Karpas-422 (cell line): ENCODE measurements at regions not wholly inside any gene's neighbourhood (a gene's known extent, or its start where the extent isn't known, plus 50 kb on each side); places are given as distances from the start of the nearest gene placed in this dataset.

Experiments used
- DNase-seq: peaks from one replicate; pipeline ENCODE4 v3.0.0-alpha.2; 2015
- H2AFZ ChIP-seq: fragments of 200-600 bp; sonication (generic); 2 replicates; pipeline ENCODE4 v1.6.1; 2014; ENCODE audit warnings: antibody characterized with exemption, low read length, mixed read lengths
- H3K27ac ChIP-seq: fragments of 200-600 bp; sonication (generic); 2 replicates; pipeline ENCODE4 v1.5.1; 2014; ENCODE audit warnings: mild to moderate bottlenecking, low read length, moderate library complexity
- H3K27me3 ChIP-seq: fragments of 200-600 bp; sonication (generic); 2 replicates; pipeline ENCODE4 v1.6.1; 2014; ENCODE audit warnings: low read length, mixed read lengths
- H3K36me3 ChIP-seq: fragments of 200-600 bp; sonication (generic); 2 replicates; pipeline ENCODE4 v1.6.1; 2014; ENCODE audit warnings: low read length, mixed read lengths; ENCODE audit not compliant: insufficient read depth
- H3K4me1 ChIP-seq: fragments of 200-600 bp; sonication (generic); 2 replicates; pipeline ENCODE4 v1.6.1; 2014; ENCODE audit warnings: mild to moderate bottlenecking, low read length, mixed read lengths
- H3K4me2 ChIP-seq: fragments of 200-600 bp; sonication (generic); 2 replicates; pipeline ENCODE4 v1.6.1; 2014; ENCODE audit warnings: low read length, low read depth, mild to moderate bottlenecking; ENCODE audit not compliant: poor library complexity, severe bottlenecking
- H3K4me3 ChIP-seq: fragments of 200-600 bp; sonication (generic); 2 replicates; pipeline ENCODE4 v1.5.1; 2014; ENCODE audit warnings: mild to moderate bottlenecking, antibody characterized with exemption, low read length, mixed read lengths
- H3K79me2 ChIP-seq: fragments of 200-600 bp; sonication (generic); 2 replicates; pipeline ENCODE4 v1.6.1; 2014; ENCODE audit warnings: mild to moderate bottlenecking, low read length, mixed read lengths
- H3K9ac ChIP-seq: fragments of 200-600 bp; sonication (generic); 2 replicates; pipeline ENCODE4 v1.6.0; 2014; ENCODE audit warnings: low read length
- H3K9me2 ChIP-seq: fragments of 200-600 bp; sonication (generic), shearing (Covaris generic); replicated peaks from 2 replicates; pipeline ENCODE4 v1.6.0; 2014; ENCODE audit warnings: mild to moderate bottlenecking, low read length, moderate library complexity; ENCODE audit not compliant: insufficient read depth
- H3K9me3 ChIP-seq: fragments of 300-700, 200-600 bp; sonication (generic); 2 replicates; pipeline ENCODE4 v1.6.1; 2014; ENCODE audit warnings: low read length, mixed read lengths
- H4K20me1 ChIP-seq: fragments of 200-600 bp; sonication (generic); 2 replicates; pipeline ENCODE4 v1.6.1; 2014; ENCODE audit warnings: mild to moderate bottlenecking, antibody characterized with exemption, low read length, low read depth; ENCODE audit not compliant: insufficient read depth

DNA sequence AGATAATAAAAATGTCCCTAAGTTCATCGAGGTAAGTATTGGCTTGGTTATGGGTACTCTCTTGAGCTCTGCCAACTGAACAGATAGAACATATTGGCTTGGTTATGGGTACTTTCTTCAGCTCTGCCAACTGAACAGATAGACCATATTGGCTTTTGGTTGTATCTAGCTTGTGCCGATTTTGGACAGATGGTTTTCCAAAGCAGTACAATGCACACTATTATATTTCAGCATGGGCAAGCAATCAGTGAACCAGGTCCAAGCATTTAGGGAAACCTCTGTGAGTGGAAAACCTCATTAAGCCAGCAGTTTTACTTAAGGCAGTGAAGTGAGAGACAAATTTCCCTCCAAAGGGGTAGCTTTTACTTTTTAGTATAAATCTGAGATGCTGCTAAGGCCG lies 1440.5 kb upstream of the SPRY2 start:
- Histone ChIP-seq H2AFZ (no peak overlapping the region), H3K79me2 (no peaks in the 10 kb centered on the region), H3K4me1 (no peaks in the 10 kb centered on the region), H3K9me3 (peaks cover 34% of the 10 kb centered on the region), H3K27me3 (no peaks in the 10 kb centered on the region), H3K9me2 (no peaks in the 10 kb centered on the region), H3K4me2 (no peak overlapping the region), H3K4me3 (no peak overlapping the region), H3K27ac (no peak overlapping the region), H3K36me3 (no peaks in the 10 kb centered on the region), H3K9ac (no peak overlapping the region), H4K20me1 (no peaks in the 10 kb centered on the region)
- DNase-seq = no peak

DNA sequence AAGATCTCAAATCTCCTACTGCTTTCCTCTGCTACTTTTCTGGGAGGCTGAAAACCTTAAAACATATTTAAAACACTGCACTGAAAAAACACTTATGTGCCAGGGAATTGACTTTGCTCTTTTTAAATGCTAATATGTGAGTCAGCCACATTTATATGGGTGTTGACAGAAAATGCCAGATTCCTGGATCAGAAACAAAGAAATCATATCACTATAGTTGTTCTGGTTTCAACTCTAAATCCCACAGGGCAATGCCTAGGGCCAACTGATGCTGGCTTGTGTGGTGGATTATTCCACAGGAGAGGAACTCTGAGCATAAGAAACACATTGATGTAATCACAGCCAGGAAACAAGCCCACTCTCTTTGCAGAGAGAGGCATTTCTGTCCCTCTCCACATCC lies 1439.0 kb upstream of the SPRY2 start:
- H3K4me1 ChIP-seq = no peaks in the 10 kb centered on the region
- H3K4me2 ChIP-seq = no peak overlapping the region
- H3K79me2 ChIP-seq = no peaks in the 10 kb centered on the region
- H3K36me3 ChIP-seq = no peaks in the 10 kb centered on the region
- H3K4me3 ChIP-seq = no peak overlapping the region
- H3K9me2 ChIP-seq = no peaks in the 10 kb centered on the region
- DNase-seq = no peak
- no peak overlapping the region for H3K27ac ChIP-seq
- H3K27me3 ChIP-seq = no peaks in the 10 kb centered on the region
- no peak overlapping the region for H2AFZ ChIP-seq
- peaks cover 44% of the 10 kb centered on the region for H3K9me3 ChIP-seq
- no peaks in the 10 kb centered on the region for H4K20me1 ChIP-seq
- H3K9ac ChIP-seq = no peak overlapping the region

GRCh38 chr13:81778350-81778749 lies 1437.4 kb upstream of the SPRY2 start:
- Histone ChIP-seq H2AFZ (no peak overlapping the region), H3K9me3 (peaks cover 47% of the 10 kb centered on the region), H3K27me3 (no peaks in the 10 kb centered on the region), H3K9me2 (no peaks in the 10 kb centered on the region), H3K9ac (no peak overlapping the region), H3K36me3 (no peaks in the 10 kb centered on the region), H4K20me1 (no peaks in the 10 kb centered on the region), H3K4me2 (no peak overlapping the region), H3K79me2 (no peaks in the 10 kb centered on the region), H3K27ac (no peak overlapping the region), H3K4me3 (no peak overlapping the region), H3K4me1 (no peaks in the 10 kb centered on the region)
- DNase-seq = no peak

GRCh38 chr13:81773263-81773662 lies 1432.3 kb upstream of the SPRY2 start:
- H3K9me3 ChIP-seq = peaks cover 45% of the 10 kb centered on the region
- no peaks in the 10 kb centered on the region for H3K4me1 ChIP-seq
- H3K9ac ChIP-seq = no peak overlapping the region
- H2AFZ ChIP-seq = no peak overlapping the region
- H3K27ac ChIP-seq = no peak overlapping the region
- no peak overlapping the region for H3K4me2 ChIP-seq
- H3K79me2 ChIP-seq = no peaks in the 10 kb centered on the region
- no peaks in the 10 kb centered on the region for H4K20me1 ChIP-seq
- H3K27me3 ChIP-seq = no peaks in the 10 kb centered on the region
- no peaks in the 10 kb centered on the region for H3K36me3 ChIP-seq
- H3K9me2 ChIP-seq = no peaks in the 10 kb centered on the region
- DNase-seq = no peak
- no peak overlapping the region for H3K4me3 ChIP-seq

- Histone ChIP-seq H3K79me2 (no peaks in the 10 kb centered on the region), H3K4me3 (no peak overlapping the region), H4K20me1 (no peaks in the 10 kb centered on the region), H2AFZ (no peak overlapping the region), H3K4me2 (no peak overlapping the region), H3K36me3 (no peaks in the 10 kb centered on the region), H3K9me3 (peaks cover 36% of the 10 kb centered on the region), H3K27me3 (no peaks in the 10 kb centered on the region), H3K9ac (no peak overlapping the region), H3K4me1 (no peaks in the 10 kb centered on the region), H3K27ac (no peak overlapping the region), H3K9me2 (no peaks in the 10 kb centered on the region)
- no peak for DNase-seq
Measured at GRCh38 chr13:81771951-81772350, 1431.0 kb upstream of the SPRY2 start.

GRCh38 chr13:81770868-81771505 lies 1430.1 kb upstream of the SPRY2 start:
- H4K20me1 ChIP-seq = no peaks in the 10 kb centered on the region
- H3K9me3 ChIP-seq = peaks cover 30% of the 10 kb centered on the region
- H2AFZ ChIP-seq = no peak overlapping the region
- no peaks in the 10 kb centered on the region for H3K79me2 ChIP-seq
- no peak overlapping the region for H3K4me3 ChIP-seq
- no peaks in the 10 kb centered on the region for H3K27me3 ChIP-seq
- H3K9me2 ChIP-seq = no peaks in the 10 kb centered on the region
- no peak overlapping the region for H3K4me2 ChIP-seq
- H3K4me1 ChIP-seq = no peaks in the 10 kb centered on the region
- no peak for DNase-seq
- no peak overlapping the region for H3K27ac ChIP-seq
- no peak overlapping the region for H3K9ac ChIP-seq
- H3K36me3 ChIP-seq = no peaks in the 10 kb centered on the region

DNA sequence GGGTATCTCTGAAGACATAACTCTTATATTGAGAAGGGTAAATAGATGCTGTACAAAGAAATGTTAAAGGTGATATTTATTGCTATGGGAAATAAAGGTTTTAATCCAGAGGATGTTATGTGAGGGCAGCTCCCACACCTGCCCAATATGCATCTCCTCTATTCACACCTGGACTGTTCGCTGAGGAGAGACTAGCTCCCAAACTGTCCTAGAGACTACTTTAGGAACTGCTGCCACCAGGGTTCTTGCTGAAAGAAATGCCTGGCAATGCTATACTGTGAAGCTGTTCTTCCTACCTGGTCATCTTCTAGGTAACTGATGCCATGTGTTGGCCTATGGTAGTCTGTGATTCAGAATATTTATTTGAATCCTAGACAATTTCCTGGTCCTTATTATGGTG lies 1421.5 kb upstream of the SPRY2 start:
- no peak overlapping the region for H3K9ac ChIP-seq
- H3K9me2 ChIP-seq = no peaks in the 10 kb centered on the region
- no peaks in the 10 kb centered on the region for H3K27me3 ChIP-seq
- H3K4me3 ChIP-seq = no peak overlapping the region
- no peaks in the 10 kb centered on the region for H3K79me2 ChIP-seq
- DNase-seq = no peak
- H3K36me3 ChIP-seq = no peaks in the 10 kb centered on the region
- H3K4me2 ChIP-seq = no peak overlapping the region
- H4K20me1 ChIP-seq = no peaks in the 10 kb centered on the region
- H3K9me3 ChIP-seq = peaks cover 25% of the 10 kb centered on the region
- no peak overlapping the region for H2AFZ ChIP-seq
- no peak overlapping the region for H3K27ac ChIP-seq
- H3K4me1 ChIP-seq = no peaks in the 10 kb centered on the region

GRCh38 chr13:81760316-81760715 lies 1419.4 kb upstream of the SPRY2 start:
- H2AFZ ChIP-seq = no peak overlapping the region
- peaks cover 19% of the 10 kb centered on the region for H3K9me3 ChIP-seq
- no peaks in the 10 kb centered on the region for H3K36me3 ChIP-seq
- DNase-seq = no peak
- H3K4me1 ChIP-seq = no peaks in the 10 kb centered on the region
- H3K9ac ChIP-seq = no peak overlapping the region
- H3K27ac ChIP-seq = no peak overlapping the region
- no peak overlapping the region for H3K4me2 ChIP-seq
- H3K9me2 ChIP-seq = no peaks in the 10 kb centered on the region
- H4K20me1 ChIP-seq = no peaks in the 10 kb centered on the region
- no peaks in the 10 kb centered on the region for H3K27me3 ChIP-seq
- no peaks in the 10 kb centered on the region for H3K79me2 ChIP-seq
- no peak overlapping the region for H3K4me3 ChIP-seq
